ENCODE measurements at regions not wholly inside any gene's neighbourhood (a gene's known extent, or its start where the extent isn't known, plus 50 kb on each side); places are given as distances from the start of the nearest gene placed in this dataset.

GRCh38 chrX:42544883-42545282 is 233.1 kb downstream of the PPP1R2C start:
- Histone ChIP-seq H3K27ac (ENCODE audit: low read depth in 1 of 2, low read length in 1 of 2) (no peak overlapping the region), H3K9me3 (ENCODE audit: control insufficient read depth in 2 of 2, insufficient read depth in 1 of 2, low read length in 1 of 2) (no peaks in the 10 kb centered on the region), H3K4me3 (ENCODE audit: low read length in 2 of 2) (no peak overlapping the region), H3K27me3 (ENCODE audit: control insufficient read depth in 2 of 2, insufficient read depth in 1 of 2, low read length in 1 of 2) (no peaks in the 10 kb centered on the region), H3K36me3 (ENCODE audit: control insufficient read depth in 2 of 2, insufficient read depth in 2 of 2, low read length in 1 of 2) (no peaks in the 10 kb centered on the region), H3K4me1 (ENCODE audit: control insufficient read depth in 2 of 2, insufficient read depth in 2 of 2, low read length in 2 of 2) (no peaks in the 10 kb centered on the region)
- 97% methylated on average over 2 of the region's 2 CpGs for WGBS
- DNase-seq (ENCODE audit: low read depth in 6 of 9, low spot score in 9 of 9), result no peak

- H3K9me3 ChIP-seq (ENCODE audit: control insufficient read depth in 2 of 2, insufficient read depth in 1 of 2, low read length in 1 of 2), result no peaks in the 10 kb centered on the region
- no peak for DNase-seq (ENCODE audit: low read depth in 6 of 9, low spot score in 9 of 9)
Observed at GRCh38 chrX:42541554-42541953, 236.4 kb downstream of the PPP1R2C start.

GRCh38 chrX:42540146-42540545 is 237.8 kb downstream of the PPP1R2C start:
- no peak for DNase-seq (ENCODE audit: low read depth in 6 of 9, low spot score in 9 of 9)
- Histone ChIP-seq H3K27me3 (ENCODE audit: control insufficient read depth in 2 of 2, insufficient read depth in 1 of 2, low read length in 1 of 2) (no peaks in the 10 kb centered on the region), H3K9me3 (ENCODE audit: control insufficient read depth in 2 of 2, insufficient read depth in 1 of 2, low read length in 1 of 2) (no peaks in the 10 kb centered on the region), H3K4me3 (ENCODE audit: low read length in 2 of 2) (no peak overlapping the region), H3K27ac (ENCODE audit: low read depth in 1 of 2, low read length in 1 of 2) (no peak overlapping the region), H3K36me3 (ENCODE audit: control insufficient read depth in 2 of 2, insufficient read depth in 2 of 2, low read length in 1 of 2) (no peaks in the 10 kb centered on the region), H3K4me1 (ENCODE audit: control insufficient read depth in 2 of 2, insufficient read depth in 2 of 2, low read length in 2 of 2) (no peaks in the 10 kb centered on the region)

More at GRCh38 chrX:42541554-42541953, 236.4 kb downstream of the PPP1R2C start:
- H3K27ac ChIP-seq (ENCODE audit: low read depth in 1 of 2, low read length in 1 of 2), result no peak overlapping the region
- H3K4me1 ChIP-seq (ENCODE audit: control insufficient read depth in 2 of 2, insufficient read depth in 2 of 2, low read length in 2 of 2), result no peaks in the 10 kb centered on the region
- H3K27me3 ChIP-seq (ENCODE audit: control insufficient read depth in 2 of 2, insufficient read depth in 1 of 2, low read length in 1 of 2), result no peaks in the 10 kb centered on the region
- no peaks in the 10 kb centered on the region for H3K36me3 ChIP-seq (ENCODE audit: control insufficient read depth in 2 of 2, insufficient read depth in 2 of 2, low read length in 1 of 2)
- H3K4me3 ChIP-seq (ENCODE audit: low read length in 2 of 2), result no peak overlapping the region

- Histone ChIP-seq H3K27me3 (ENCODE audit: control insufficient read depth in 2 of 2, insufficient read depth in 1 of 2, low read length in 1 of 2) (no peaks in the 10 kb centered on the region), H3K4me3 (ENCODE audit: low read length in 2 of 2) (no peak overlapping the region), H3K27ac (ENCODE audit: low read depth in 1 of 2, low read length in 1 of 2) (no peak overlapping the region), H3K9me3 (ENCODE audit: control insufficient read depth in 2 of 2, insufficient read depth in 1 of 2, low read length in 1 of 2) (no peaks in the 10 kb centered on the region), H3K4me1 (ENCODE audit: control insufficient read depth in 2 of 2, insufficient read depth in 2 of 2, low read length in 2 of 2) (no peaks in the 10 kb centered on the region), H3K36me3 (ENCODE audit: control insufficient read depth in 2 of 2, insufficient read depth in 2 of 2, low read length in 1 of 2) (no peaks in the 10 kb centered on the region)
- peak in 1 of 9 donors; percentile 4 for DNase-seq (ENCODE audit: low read depth in 6 of 9, low spot score in 9 of 9)
- WGBS, result 83% methylated on average over 2 of the region's 2 CpGs
Observed at GRCh38 chrX:42538405-42538804, 239.6 kb downstream of the PPP1R2C start.

- H3K4me3 ChIP-seq (ENCODE audit: low read length in 2 of 2), result no peak overlapping the region
- no peaks in the 10 kb centered on the region for H3K4me1 ChIP-seq (ENCODE audit: control insufficient read depth in 2 of 2, insufficient read depth in 2 of 2, low read length in 2 of 2)
- H3K36me3 ChIP-seq (ENCODE audit: control insufficient read depth in 2 of 2, insufficient read depth in 2 of 2, low read length in 1 of 2), result no peaks in the 10 kb centered on the region
- H3K27me3 ChIP-seq (ENCODE audit: control insufficient read depth in 2 of 2, insufficient read depth in 1 of 2, low read length in 1 of 2), result no peaks in the 10 kb centered on the region
- H3K27ac ChIP-seq (ENCODE audit: low read depth in 1 of 2, low read length in 1 of 2), result no peak overlapping the region
- DNase-seq (ENCODE audit: low read depth in 6 of 9, low spot score in 9 of 9), result no peak
- H3K9me3 ChIP-seq (ENCODE audit: control insufficient read depth in 2 of 2, insufficient read depth in 1 of 2, low read length in 1 of 2), result no peaks in the 10 kb centered on the region
- 97% methylated on average over 3 of the region's 3 CpGs for WGBS
Observed at GRCh38 chrX:42536286-42536685, 241.7 kb downstream of the PPP1R2C start.

GRCh38 chrX:42535233-42535632 is 242.7 kb downstream of the PPP1R2C start:
- Histone ChIP-seq H3K27me3 (ENCODE audit: control insufficient read depth in 2 of 2, insufficient read depth in 1 of 2, low read length in 1 of 2) (no peaks in the 10 kb centered on the region), H3K9me3 (ENCODE audit: control insufficient read depth in 2 of 2, insufficient read depth in 1 of 2, low read length in 1 of 2) (no peaks in the 10 kb centered on the region), H3K4me3 (ENCODE audit: low read length in 2 of 2) (no peak overlapping the region), H3K36me3 (ENCODE audit: control insufficient read depth in 2 of 2, insufficient read depth in 2 of 2, low read length in 1 of 2) (no peaks in the 10 kb centered on the region), H3K4me1 (ENCODE audit: control insufficient read depth in 2 of 2, insufficient read depth in 2 of 2, low read length in 2 of 2) (peaks cover 0 to 2% of the 10 kb centered on the region in 2 donors), H3K27ac (ENCODE audit: low read depth in 1 of 2, low read length in 1 of 2) (no peak overlapping the region)
- WGBS, result 94% methylated on average over 2 of the region's 2 CpGs
- DNase-seq (ENCODE audit: low read depth in 6 of 9, low spot score in 9 of 9), result no peak

- no peaks in the 10 kb centered on the region for H3K36me3 ChIP-seq (ENCODE audit: control insufficient read depth in 2 of 2, insufficient read depth in 2 of 2, low read length in 1 of 2)
- H3K27ac ChIP-seq (ENCODE audit: low read depth in 1 of 2, low read length in 1 of 2), result no peak overlapping the region
- DNase-seq (ENCODE audit: low read depth in 6 of 9, low spot score in 9 of 9), result no peak
- H3K4me3 ChIP-seq (ENCODE audit: low read length in 2 of 2), result no peak overlapping the region
- H3K9me3 ChIP-seq (ENCODE audit: control insufficient read depth in 2 of 2, insufficient read depth in 1 of 2, low read length in 1 of 2), result no peaks in the 10 kb centered on the region
- no peaks in the 10 kb centered on the region for H3K27me3 ChIP-seq (ENCODE audit: control insufficient read depth in 2 of 2, insufficient read depth in 1 of 2, low read length in 1 of 2)
- peaks cover 0 to 11% of the 10 kb centered on the region in 2 donors for H3K4me1 ChIP-seq (ENCODE audit: control insufficient read depth in 2 of 2, insufficient read depth in 2 of 2, low read length in 2 of 2)
- WGBS, result 99% methylated on average over 2 of the region's 2 CpGs
Observed at GRCh38 chrX:42533761-42534160, 244.2 kb downstream of the PPP1R2C start.

GRCh38 chrX:42531441-42531840 is 246.5 kb downstream of the PPP1R2C start:
- no peak overlapping the region for H3K4me3 ChIP-seq (ENCODE audit: low read length in 2 of 2)
- no peaks in the 10 kb centered on the region for H3K9me3 ChIP-seq (ENCODE audit: control insufficient read depth in 2 of 2, insufficient read depth in 1 of 2, low read length in 1 of 2)
- no peak overlapping the region for H3K27ac ChIP-seq (ENCODE audit: low read depth in 1 of 2, low read length in 1 of 2)
- peaks cover 0 to 11% of the 10 kb centered on the region in 2 donors for H3K4me1 ChIP-seq (ENCODE audit: control insufficient read depth in 2 of 2, insufficient read depth in 2 of 2, low read length in 2 of 2)
- WGBS, result 57% methylated on average over 2 of the region's 2 CpGs
- no peaks in the 10 kb centered on the region for H3K36me3 ChIP-seq (ENCODE audit: control insufficient read depth in 2 of 2, insufficient read depth in 2 of 2, low read length in 1 of 2)
- peak in 2 of 9 donors; percentile 17 to 50 for DNase-seq (ENCODE audit: low read depth in 6 of 9, low spot score in 9 of 9)
- no peaks in the 10 kb centered on the region for H3K27me3 ChIP-seq (ENCODE audit: control insufficient read depth in 2 of 2, insufficient read depth in 1 of 2, low read length in 1 of 2)

GRCh38 chrX:42530027-42530426 is 247.9 kb downstream of the PPP1R2C start:
- H3K27me3 ChIP-seq (ENCODE audit: control insufficient read depth in 2 of 2, insufficient read depth in 1 of 2, low read length in 1 of 2), result no peaks in the 10 kb centered on the region
- H3K4me3 ChIP-seq (ENCODE audit: low read length in 2 of 2), result no peak overlapping the region
- peak in 1 of 9 donors; percentile 32 for DNase-seq (ENCODE audit: low read depth in 6 of 9, low spot score in 9 of 9)
- no peaks in the 10 kb centered on the region for H3K36me3 ChIP-seq (ENCODE audit: control insufficient read depth in 2 of 2, insufficient read depth in 2 of 2, low read length in 1 of 2)
- peak overlapping the region in 1 of 2 donors; percentile 86 for H3K27ac ChIP-seq (ENCODE audit: low read depth in 1 of 2, low read length in 1 of 2)
- 100% methylated on average over 1 of the region's 1 CpG for WGBS
- peaks cover 0 to 11% of the 10 kb centered on the region in 2 donors for H3K4me1 ChIP-seq (ENCODE audit: control insufficient read depth in 2 of 2, insufficient read depth in 2 of 2, low read length in 2 of 2)
- no peaks in the 10 kb centered on the region for H3K9me3 ChIP-seq (ENCODE audit: control insufficient read depth in 2 of 2, insufficient read depth in 1 of 2, low read length in 1 of 2)

GRCh38 chrX:42524379-42524778 is 253.6 kb downstream of the PPP1R2C start:
- DNase-seq (ENCODE audit: low read depth in 6 of 9, low spot score in 9 of 9), result no peak
- WGBS, result 97% methylated on average over 1 of the region's 1 CpG
- peaks cover 0 to 3% of the 10 kb centered on the region in 2 donors for H3K4me1 ChIP-seq (ENCODE audit: control insufficient read depth in 2 of 2, insufficient read depth in 2 of 2, low read length in 2 of 2)
- no peaks in the 10 kb centered on the region for H3K36me3 ChIP-seq (ENCODE audit: control insufficient read depth in 2 of 2, insufficient read depth in 2 of 2, low read length in 1 of 2)
- no peaks in the 10 kb centered on the region for H3K9me3 ChIP-seq (ENCODE audit: control insufficient read depth in 2 of 2, insufficient read depth in 1 of 2, low read length in 1 of 2)
- no peak overlapping the region for H3K27ac ChIP-seq (ENCODE audit: low read depth in 1 of 2, low read length in 1 of 2)
- no peaks in the 10 kb centered on the region for H3K27me3 ChIP-seq (ENCODE audit: control insufficient read depth in 2 of 2, insufficient read depth in 1 of 2, low read length in 1 of 2)
- H3K4me3 ChIP-seq (ENCODE audit: low read length in 2 of 2), result no peak overlapping the region

Measured in thymus (tissue), 11 donors.